Thymus (tissue), 11 donors: ENCODE measurements at regions not wholly inside any gene's neighbourhood (a gene's known extent, or its start where the extent isn't known, plus 50 kb on each side); places are given as distances from the start of the nearest gene placed in this dataset.

Source experiments
- DNase-seq, 9 donors: peaks; one replicate each; pipeline ENCODE4 v3.0.0-alpha.2; 2013; ENCODE audit warnings: low spot score in 9 of 9, low read depth in 6 of 9, missing footprints in 1 of 9
- H3K27ac ChIP-seq, 2 donors: one replicate each; pipeline ENCODE4 v1.5.1; 2013; ENCODE audit warnings: control low read depth in 1 of 2, low read depth in 1 of 2, low read length in 1 of 2, mild to moderate bottlenecking in 1 of 2, moderate library complexity in 1 of 2
- H3K27me3 ChIP-seq, 2 donors: one replicate each; pipeline ENCODE4 v1.5.1; 2013; ENCODE audit warnings: low read length in 1 of 2; ENCODE audit not compliant: control insufficient read depth in 2 of 2, insufficient read depth in 1 of 2
- H3K36me3 ChIP-seq, 2 donors: one replicate each; pipeline ENCODE4 v1.5.1; 2013; ENCODE audit warnings: low read length in 1 of 2, mild to moderate bottlenecking in 1 of 2, moderate library complexity in 1 of 2; ENCODE audit not compliant: control insufficient read depth in 2 of 2, insufficient read depth in 2 of 2
- H3K4me1 ChIP-seq, 2 donors: one replicate each; pipeline ENCODE4 v1.5.1; 2013; ENCODE audit warnings: low read length in 2 of 2; ENCODE audit not compliant: control insufficient read depth in 2 of 2, insufficient read depth in 2 of 2
- H3K4me3 ChIP-seq, 2 donors: one replicate each; pipeline ENCODE4 v1.5.1; 2013; ENCODE audit warnings: low read length in 2 of 2, control low read depth in 1 of 2, mild to moderate bottlenecking in 1 of 2
- H3K9me3 ChIP-seq, 2 donors: one replicate each; pipeline ENCODE4 v1.5.1; 2013; ENCODE audit warnings: low read length in 1 of 2, mild to moderate bottlenecking in 1 of 2; ENCODE audit not compliant: control insufficient read depth in 2 of 2, insufficient read depth in 1 of 2
- WGBS: extraction: QIAGEN DNeasy Blood & Tissue Kit; methylation state at CpG from one replicate; pipeline ENCODE4 v1.1.7; 2013; 5-methylcytosine and 5-hydroxymethylcytosine counted together
- donor health status: healthy.

DNA sequence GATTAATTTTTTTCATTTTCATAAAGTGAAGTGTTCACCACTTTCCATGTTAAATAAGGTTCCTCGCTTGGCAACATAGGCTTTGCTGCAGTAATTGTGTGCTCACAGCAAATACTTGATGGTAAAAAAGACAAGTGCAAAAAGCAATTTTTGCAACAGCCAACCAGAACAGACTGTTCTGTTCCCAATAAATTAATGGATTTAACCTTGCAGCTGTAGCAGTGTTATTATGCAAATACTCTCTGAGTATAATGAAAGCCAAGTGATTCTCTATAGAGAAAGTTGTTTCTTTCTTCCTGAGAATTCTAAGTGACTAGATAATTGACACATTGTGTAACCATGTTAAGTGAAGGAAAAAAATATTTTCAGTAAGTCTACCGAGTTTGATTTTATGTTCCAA, 183.7 kb upstream of the NAALADL2 start:
- no peak for DNase-seq
- Histone ChIP-seq H3K9me3 (no peaks in the 10 kb centered on the region), H3K36me3 (no peaks in the 10 kb centered on the region), H3K27me3 (no peaks in the 10 kb centered on the region), H3K27ac (no peak overlapping the region), H3K4me3 (no peak overlapping the region), H3K4me1 (no peaks in the 10 kb centered on the region)
- WGBS, result 95% methylated on average over 2 of the region's 2 CpGs

DNA sequence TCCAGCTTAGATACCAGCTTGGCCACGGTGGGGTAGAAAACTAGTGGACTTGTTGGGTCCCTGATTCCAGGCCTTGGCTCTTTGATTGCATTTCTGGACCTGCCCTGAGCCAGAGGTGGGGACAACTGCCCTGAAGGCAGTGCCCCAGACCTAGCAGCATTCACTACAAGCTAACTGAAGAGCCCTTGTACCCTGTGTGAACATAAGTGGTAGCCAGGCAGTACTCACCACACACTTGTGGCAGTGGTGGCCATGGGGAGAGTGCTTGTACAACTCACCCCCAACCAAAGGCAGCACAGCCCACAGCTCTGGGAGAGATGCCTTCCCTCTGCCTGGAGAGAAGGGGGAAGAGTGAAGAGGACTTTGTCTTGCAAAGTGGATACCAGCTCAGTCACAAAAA, 177.3 kb upstream of the NAALADL2 start:
- DNase-seq, result no peak

DNA sequence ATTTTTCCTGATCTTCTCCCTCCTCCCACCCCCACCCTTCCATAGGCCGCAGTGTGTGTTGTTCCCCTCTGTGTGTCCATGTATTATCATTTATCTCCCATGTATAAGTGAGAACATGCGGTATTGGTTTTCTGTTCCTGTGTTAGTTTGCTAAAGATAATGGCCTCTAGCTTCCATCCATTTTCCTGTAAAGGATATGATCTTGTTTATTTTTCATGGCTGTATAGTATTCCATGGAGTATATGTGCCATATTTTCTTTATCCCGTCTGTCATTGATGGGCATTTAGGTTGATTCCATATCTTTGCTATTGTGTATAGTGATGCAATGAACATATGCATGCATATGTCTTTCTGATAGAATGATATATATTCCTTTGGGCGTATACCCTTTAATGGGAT, 173.3 kb upstream of the NAALADL2 start:
- 97% methylated on average over 4 of the region's 4 CpGs for WGBS
- Histone ChIP-seq H3K27me3 (no peaks in the 10 kb centered on the region), H3K36me3 (no peaks in the 10 kb centered on the region), H3K27ac (no peak overlapping the region), H3K9me3 (no peaks in the 10 kb centered on the region), H3K4me1 (no peaks in the 10 kb centered on the region), H3K4me3 (no peak overlapping the region)
- DNase-seq, result no peak

More for the DNA sequence above, 177.3 kb upstream of the NAALADL2 start:
- Histone ChIP-seq H3K4me1 (no peaks in the 10 kb centered on the region), H3K4me3 (no peak overlapping the region), H3K27me3 (no peaks in the 10 kb centered on the region), H3K27ac (no peak overlapping the region), H3K9me3 (no peaks in the 10 kb centered on the region), H3K36me3 (no peaks in the 10 kb centered on the region)
- WGBS, result 86% methylated on average over 1 of the region's 1 CpG

DNA sequence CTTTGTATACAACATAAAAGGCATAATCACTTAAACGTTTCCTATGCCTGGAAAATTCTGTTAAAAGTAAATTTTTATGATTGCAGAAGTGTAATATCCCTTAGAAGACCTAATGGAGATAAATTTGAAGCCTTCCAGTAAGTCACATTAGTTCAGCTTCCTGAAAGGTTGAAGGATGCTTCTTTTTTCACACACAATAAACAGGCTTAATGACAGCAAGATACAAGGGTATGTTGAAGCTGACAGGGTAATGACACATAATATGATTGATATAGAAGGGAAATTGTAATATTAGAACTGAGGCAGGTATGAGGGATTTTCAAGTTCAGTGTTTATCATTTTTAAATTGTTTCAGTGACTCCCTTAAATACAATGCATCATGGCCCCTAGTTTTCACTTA, 161.8 kb upstream of the NAALADL2 start:
- Histone ChIP-seq H3K27ac (no peak overlapping the region), H3K27me3 (no peaks in the 10 kb centered on the region), H3K4me3 (no peak overlapping the region), H3K4me1 (no peaks in the 10 kb centered on the region), H3K9me3 (no peaks in the 10 kb centered on the region), H3K36me3 (no peaks in the 10 kb centered on the region)
- no peak for DNase-seq
- WGBS, result 88% methylated on average over 1 of the region's 1 CpG

DNA sequence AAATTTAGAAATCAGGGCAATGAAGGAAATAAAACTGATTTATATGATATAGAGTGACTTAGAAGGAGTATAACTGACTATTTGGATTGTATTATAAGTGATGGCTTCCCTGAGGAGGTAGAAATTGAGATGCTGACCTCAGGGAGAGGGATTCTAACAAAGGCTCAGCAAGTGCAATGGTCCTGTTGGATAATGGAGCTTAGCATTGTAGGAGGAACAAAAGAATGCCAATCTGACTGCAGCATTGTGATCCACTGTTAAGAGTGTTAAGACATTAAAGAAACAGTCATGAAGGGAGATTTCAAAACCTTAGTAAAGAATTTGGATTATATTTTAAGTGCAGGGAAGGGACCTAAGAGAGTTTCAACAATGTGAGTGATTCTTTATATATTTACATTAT, 158.4 kb upstream of the NAALADL2 start:
- no peaks in the 10 kb centered on the region for H3K9me3 ChIP-seq

DNA sequence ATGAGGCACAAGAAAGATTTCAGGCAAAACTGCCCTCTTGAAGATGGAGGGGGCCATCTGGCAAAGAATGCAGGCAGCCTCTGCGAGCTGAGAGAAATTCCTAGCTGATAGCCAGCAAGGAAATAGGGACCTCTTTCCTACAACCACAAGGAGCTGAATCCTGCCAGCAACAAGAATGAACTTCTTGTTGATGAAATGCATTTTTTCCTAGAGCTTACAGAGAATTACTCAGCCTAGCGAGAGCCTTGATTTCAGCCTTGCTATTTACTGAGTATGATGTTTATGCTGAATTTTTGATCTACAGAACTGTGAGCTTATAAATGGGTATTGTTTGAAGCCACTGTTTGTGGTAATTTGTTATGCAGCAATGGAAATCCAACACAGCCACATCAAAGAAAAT, 148.5 kb upstream of the NAALADL2 start:
- DNase-seq, result peak in 1 of 9 donors; percentile 5

More for the DNA sequence above, 158.4 kb upstream of the NAALADL2 start:
- Histone ChIP-seq H3K4me3 (no peak overlapping the region), H3K27ac (no peak overlapping the region), H3K36me3 (no peaks in the 10 kb centered on the region), H3K4me1 (no peaks in the 10 kb centered on the region), H3K27me3 (no peaks in the 10 kb centered on the region)
- no peak for DNase-seq

DNA sequence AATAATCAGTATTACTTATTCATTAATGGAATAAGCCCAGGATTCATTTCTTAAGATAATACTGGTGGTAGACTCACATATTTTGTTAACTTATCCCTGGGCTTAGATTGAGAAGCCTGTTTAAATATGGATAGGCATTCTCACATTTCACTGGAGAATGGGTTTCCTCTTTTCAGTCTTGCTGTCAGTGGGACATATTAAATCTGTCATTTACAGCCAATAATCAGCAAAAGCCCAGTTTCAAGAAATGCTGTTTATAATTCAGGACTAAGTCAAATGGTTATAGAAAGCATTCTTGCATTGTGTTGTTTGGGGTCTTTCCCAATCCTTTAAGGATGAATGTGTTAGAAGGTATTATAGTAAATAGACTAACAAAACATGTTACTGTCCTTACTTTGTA, 143.7 kb upstream of the NAALADL2 start:
- Histone ChIP-seq H3K4me1 (peaks cover 2 to 3% of the 10 kb centered on the region in 2 donors), H3K27ac (no peak overlapping the region), H3K4me3 (no peak overlapping the region), H3K36me3 (no peaks in the 10 kb centered on the region), H3K27me3 (no peaks in the 10 kb centered on the region), H3K9me3 (no peaks in the 10 kb centered on the region)
- no peak for DNase-seq

More for the DNA sequence above, 148.5 kb upstream of the NAALADL2 start:
- Histone ChIP-seq H3K4me1 (peaks cover 3 to 4% of the 10 kb centered on the region in 2 donors), H3K9me3 (no peaks in the 10 kb centered on the region), H3K4me3 (no peak overlapping the region), H3K27me3 (no peaks in the 10 kb centered on the region), H3K36me3 (no peaks in the 10 kb centered on the region), H3K27ac (no peak overlapping the region)
- 80% methylated on average over 2 of the region's 2 CpGs for WGBS

DNA sequence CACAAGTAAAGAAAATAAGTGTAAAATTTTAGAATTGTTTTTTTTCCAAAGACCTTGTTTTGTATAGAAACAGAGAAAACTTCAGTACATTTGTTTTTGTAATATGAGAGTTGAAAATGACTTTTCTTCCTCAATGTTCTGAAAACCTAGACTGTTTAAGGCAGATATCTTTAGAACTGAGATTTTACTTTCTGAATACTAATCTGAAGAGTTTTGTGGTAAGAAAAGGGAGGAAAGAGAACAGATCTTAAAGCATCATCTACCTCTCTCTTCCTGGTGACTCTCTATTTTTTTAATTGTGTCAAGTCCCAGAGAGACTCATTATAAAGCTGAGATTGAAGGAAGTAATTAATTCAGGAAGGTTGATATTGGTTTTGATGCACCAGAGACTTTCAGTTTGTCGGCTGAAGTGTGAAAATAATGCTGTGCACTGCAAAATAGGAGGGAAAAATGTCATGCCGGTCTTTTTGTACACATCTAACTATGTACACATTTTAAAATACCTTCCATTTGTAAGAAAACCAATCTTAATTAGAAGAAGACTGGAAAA, 142.1 kb upstream of the NAALADL2 start:
- Histone ChIP-seq H3K27me3 (no peaks in the 10 kb centered on the region), H3K4me3 (no peak overlapping the region), H3K9me3 (no peaks in the 10 kb centered on the region), H3K27ac (no peak overlapping the region), H3K36me3 (no peaks in the 10 kb centered on the region), H3K4me1 (no peaks in the 10 kb centered on the region)
- 95% methylated on average over 2 of the region's 2 CpGs for WGBS
- no peak for DNase-seq

DNA sequence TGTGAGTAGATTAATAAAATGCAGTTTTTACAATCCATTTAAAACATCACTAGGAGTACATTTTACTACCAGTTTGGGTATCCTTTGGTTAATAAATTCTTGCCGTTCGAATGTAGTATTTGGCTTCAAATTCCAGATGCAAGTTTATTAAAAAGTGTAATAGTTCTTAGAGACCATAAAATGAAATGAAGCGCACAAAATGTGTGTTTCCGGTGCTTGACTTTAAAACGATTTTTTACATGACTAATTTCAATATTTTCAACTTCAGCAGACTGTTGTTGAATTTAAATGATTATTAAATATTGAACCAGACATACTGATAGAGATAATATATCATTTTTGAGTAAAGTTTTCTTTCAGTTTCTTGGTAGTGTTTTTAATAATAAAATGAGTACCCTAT, 138.4 kb upstream of the NAALADL2 start:
- Histone ChIP-seq H3K27ac (no peak overlapping the region), H3K27me3 (no peaks in the 10 kb centered on the region), H3K36me3 (no peaks in the 10 kb centered on the region), H3K4me1 (no peaks in the 10 kb centered on the region), H3K9me3 (no peaks in the 10 kb centered on the region), H3K4me3 (no peak overlapping the region)
- 97% methylated on average over 5 of the region's 5 CpGs for WGBS
- DNase-seq, result no peak

DNA sequence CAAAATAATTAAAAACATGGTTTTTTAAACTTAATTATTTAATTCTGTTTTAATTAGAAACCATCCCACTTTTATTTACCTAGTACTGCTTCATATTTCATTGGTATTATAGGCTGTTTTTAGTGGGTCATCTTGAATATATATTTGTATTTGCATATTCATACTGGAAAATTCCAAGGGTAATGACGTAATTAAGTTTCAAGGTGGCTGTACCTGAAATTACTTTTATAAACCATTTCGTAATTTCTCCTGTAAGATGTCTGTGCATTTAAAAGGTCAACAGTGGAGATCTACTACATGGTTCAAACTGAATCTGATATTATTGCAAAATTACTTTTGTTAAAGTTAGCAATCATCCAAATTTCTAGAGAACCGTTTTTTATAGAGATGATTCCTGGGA, 133.8 kb upstream of the NAALADL2 start:
- Histone ChIP-seq H3K4me1 (no peaks in the 10 kb centered on the region), H3K9me3 (no peaks in the 10 kb centered on the region), H3K4me3 (no peak overlapping the region), H3K27ac (no peak overlapping the region), H3K27me3 (no peaks in the 10 kb centered on the region), H3K36me3 (no peaks in the 10 kb centered on the region)
- no peak for DNase-seq
- 97% methylated on average over 3 of the region's 3 CpGs for WGBS
